ENCODE measurements at regions not wholly inside any gene's neighbourhood (a gene's known extent, or its start where the extent isn't known, plus 50 kb on each side); places are given as distances from the start of the nearest gene placed in this dataset.

DNA sequence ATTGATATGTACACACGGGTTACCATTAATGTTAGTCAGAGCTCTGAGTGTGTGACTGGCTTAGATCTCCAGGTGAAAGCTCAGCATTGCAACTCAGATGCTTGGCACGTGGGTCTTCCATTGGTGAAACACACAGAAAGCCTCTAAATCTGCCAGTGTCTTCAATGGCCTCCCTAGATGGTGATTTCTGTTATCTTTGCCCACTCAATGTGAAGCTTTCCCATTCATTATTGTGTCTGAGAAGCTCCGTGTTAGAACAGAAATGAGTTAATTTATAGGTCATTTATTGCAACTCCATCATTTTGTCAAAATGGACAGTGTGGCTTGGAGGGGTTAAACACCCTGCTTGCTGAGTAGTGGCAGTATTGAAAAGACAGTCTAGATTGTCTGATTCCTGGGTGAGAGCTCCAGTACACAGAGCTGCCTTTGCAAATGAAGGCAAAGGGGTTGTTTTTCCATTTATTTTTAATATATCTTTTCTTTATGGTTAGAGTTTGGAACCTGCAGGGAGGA lies 64.7 kb upstream of the GCFC2 start:
- no peaks in the 10 kb centered on the region for H3K9me3 Mint-ChIP-seq
- WGBS, 2 experiments (ENCODE audit: insufficient coverage in 1 of 2, insufficient read length in 1 of 2) = 78 to 84% methylated on average over 3 of the region's 3 CpGs
- H3K4me3 Mint-ChIP-seq = no peak overlapping the region

DNA sequence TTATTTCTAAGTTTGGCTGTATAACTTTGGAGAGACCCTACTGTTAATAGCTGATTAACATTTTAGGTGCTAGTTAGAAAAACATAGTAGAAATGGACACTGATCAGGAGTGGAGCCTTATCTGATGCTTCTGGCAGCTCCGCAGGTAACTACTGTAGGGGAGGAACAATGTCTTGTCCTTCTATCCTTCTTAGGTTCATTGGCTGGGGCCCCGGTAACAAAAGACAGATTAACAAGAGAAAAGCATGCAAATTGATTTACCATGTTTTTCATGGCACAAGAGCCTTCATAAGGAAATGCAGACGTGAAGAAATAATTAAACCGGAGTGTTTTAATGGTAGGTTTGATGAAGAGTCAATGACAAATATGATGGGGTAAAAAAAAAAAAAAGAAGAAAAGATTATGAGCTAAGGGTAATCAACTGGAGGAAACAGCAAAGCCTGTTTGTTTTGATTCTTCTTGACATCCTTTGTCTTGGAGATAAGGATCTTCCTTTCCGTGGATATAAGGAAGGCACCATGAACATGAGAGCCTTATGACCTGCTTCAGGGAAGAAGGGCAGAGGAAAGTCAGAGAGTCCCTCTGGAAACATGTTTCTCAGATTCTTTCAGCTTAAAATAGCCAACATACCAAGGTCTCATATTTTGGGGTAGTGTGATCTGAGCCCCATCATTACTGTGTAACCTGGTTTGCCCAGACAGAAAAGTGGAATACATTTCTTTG lies 62.4 kb upstream of the GCFC2 start:
- TF ChIP-seq, protein P1, sequence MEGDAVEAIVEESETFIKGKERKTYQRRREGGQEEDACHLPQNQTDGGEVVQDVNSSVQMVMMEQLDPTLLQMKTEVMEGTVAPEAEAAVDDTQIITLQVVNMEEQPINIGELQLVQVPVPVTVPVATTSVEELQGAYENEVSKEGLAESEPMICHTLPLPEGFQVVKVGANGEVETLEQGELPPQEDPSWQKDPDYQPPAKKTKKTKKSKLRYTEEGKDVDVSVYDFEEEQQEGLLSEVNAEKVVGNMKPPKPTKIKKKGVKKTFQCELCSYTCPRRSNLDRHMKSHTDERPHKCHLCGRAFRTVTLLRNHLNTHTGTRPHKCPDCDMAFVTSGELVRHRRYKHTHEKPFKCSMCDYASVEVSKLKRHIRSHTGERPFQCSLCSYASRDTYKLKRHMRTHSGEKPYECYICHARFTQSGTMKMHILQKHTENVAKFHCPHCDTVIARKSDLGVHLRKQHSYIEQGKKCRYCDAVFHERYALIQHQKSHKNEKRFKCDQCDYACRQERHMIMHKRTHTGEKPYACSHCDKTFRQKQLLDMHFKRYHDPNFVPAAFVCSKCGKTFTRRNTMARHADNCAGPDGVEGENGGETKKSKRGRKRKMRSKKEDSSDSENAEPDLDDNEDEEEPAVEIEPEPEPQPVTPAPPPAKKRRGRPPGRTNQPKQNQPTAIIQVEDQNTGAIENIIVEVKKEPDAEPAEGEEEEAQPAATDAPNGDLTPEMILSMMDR (conservative IDR thresholded peaks at IDR 0.05) = no peak
- no peaks in the 10 kb centered on the region for H3K9me3 Mint-ChIP-seq
- Histone ChIP-seq H3K4me3 (ENCODE audit: low read length) (no peak overlapping the region), H3K9ac (ENCODE audit: extremely low read depth, low read length, poor library complexity, severe bottlenecking) (no peak overlapping the region), H3K9me3 (ENCODE audit: control insufficient read depth, low read length) (no peaks in the 10 kb centered on the region), H3K4me1 (ENCODE audit: control insufficient read depth, insufficient read depth, low read length) (no peaks in the 10 kb centered on the region), H3K36me3 (ENCODE audit: control insufficient read depth, insufficient read depth, low read length) (no peaks in the 10 kb centered on the region), H3K27me3 (ENCODE audit: control insufficient read depth, insufficient read depth, low read length, poor library complexity, severe bottlenecking) (no peaks in the 10 kb centered on the region), H3K27ac (ENCODE audit: low read depth, low read length) (no peak overlapping the region)
- no peaks in the 10 kb centered on the region for H3K27me3 Mint-ChIP-seq (ENCODE audit: insufficient read depth)
- DNase-seq = peak; percentile 51
- 28 to 38% methylated on average over 4 to 5 of the region's 5 CpGs for WGBS, 2 experiments (ENCODE audit: insufficient coverage in 1 of 2, insufficient read length in 1 of 2)
- H3K36me3 Mint-ChIP-seq (ENCODE audit: low read depth) = no peaks in the 10 kb centered on the region
- H3K27ac Mint-ChIP-seq = peak overlapping the region; percentile 33
- H3K4me3 Mint-ChIP-seq = no peak overlapping the region
- H3K4me1 Mint-ChIP-seq = peaks cover 13% of the 10 kb centered on the region

More for the DNA sequence above, 64.7 kb upstream of the GCFC2 start:
- H3K36me3 ChIP-seq (ENCODE audit: control insufficient read depth, insufficient read depth, low read length) = no peaks in the 10 kb centered on the region
- no peaks in the 10 kb centered on the region for H3K9me3 ChIP-seq (ENCODE audit: control insufficient read depth, low read length)
- TF ChIP-seq, protein P1 (conservative IDR thresholded peaks at IDR 0.05) = no peak
- H3K4me3 ChIP-seq (ENCODE audit: low read length) = no peak overlapping the region
- no peak overlapping the region for H3K27ac ChIP-seq (ENCODE audit: low read depth, low read length)
- DNase-seq = no peak
- H3K27me3 Mint-ChIP-seq (ENCODE audit: insufficient read depth) = no peaks in the 10 kb centered on the region
- no peaks in the 10 kb centered on the region for H3K36me3 Mint-ChIP-seq (ENCODE audit: low read depth)
- H3K4me1 Mint-ChIP-seq = peaks cover 13% of the 10 kb centered on the region
- no peaks in the 10 kb centered on the region for H3K4me1 ChIP-seq (ENCODE audit: control insufficient read depth, insufficient read depth, low read length)
- H3K27me3 ChIP-seq (ENCODE audit: control insufficient read depth, insufficient read depth, low read length, poor library complexity, severe bottlenecking) = no peaks in the 10 kb centered on the region
- no peak overlapping the region for H3K9ac ChIP-seq (ENCODE audit: extremely low read depth, low read length, poor library complexity, severe bottlenecking)
- no peak overlapping the region for H3K27ac Mint-ChIP-seq

DNA sequence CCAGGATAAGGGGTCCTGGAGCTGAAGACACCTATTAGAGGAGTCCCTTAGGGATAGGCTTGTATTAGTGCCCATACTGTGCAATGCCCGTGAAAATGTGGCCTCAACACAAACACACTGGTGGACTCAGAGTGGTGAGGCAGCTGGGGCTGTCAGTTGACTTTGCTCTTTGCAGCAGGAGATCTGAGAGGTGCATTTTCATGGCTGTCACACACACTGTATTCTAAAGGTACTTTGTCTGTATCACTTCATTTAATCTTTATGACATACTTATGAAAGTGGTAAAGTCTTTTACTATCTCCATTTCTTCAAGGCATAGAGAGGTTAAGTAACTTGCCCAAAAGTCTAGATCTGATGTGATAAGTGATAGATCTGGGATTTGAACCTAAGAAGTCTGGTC lies 55.1 kb upstream of the GCFC2 start:
- H3K4me1 Mint-ChIP-seq = no peaks in the 10 kb centered on the region
- H3K4me1 ChIP-seq (ENCODE audit: control insufficient read depth, insufficient read depth, low read length) = no peaks in the 10 kb centered on the region
- 97 to 100% methylated on average over 1 of the region's 1 CpG for WGBS, 2 experiments (ENCODE audit: insufficient coverage in 1 of 2, insufficient read length in 1 of 2)
- no peaks in the 10 kb centered on the region for H3K36me3 ChIP-seq (ENCODE audit: control insufficient read depth, insufficient read depth, low read length)
- H3K9me3 Mint-ChIP-seq = no peaks in the 10 kb centered on the region
- no peak overlapping the region for H3K27ac Mint-ChIP-seq
- H3K27ac ChIP-seq (ENCODE audit: low read depth, low read length) = no peak overlapping the region
- H3K9ac ChIP-seq (ENCODE audit: extremely low read depth, low read length, poor library complexity, severe bottlenecking) = no peak overlapping the region
- H3K4me3 ChIP-seq (ENCODE audit: low read length) = no peak overlapping the region
- TF ChIP-seq, protein P1 (conservative IDR thresholded peaks at IDR 0.05) = no peak
- no peak for DNase-seq
- no peaks in the 10 kb centered on the region for H3K9me3 ChIP-seq (ENCODE audit: control insufficient read depth, low read length)
- H3K27me3 ChIP-seq (ENCODE audit: control insufficient read depth, insufficient read depth, low read length, poor library complexity, severe bottlenecking) = no peaks in the 10 kb centered on the region
- H3K4me3 Mint-ChIP-seq = no peak overlapping the region
- no peaks in the 10 kb centered on the region for H3K36me3 Mint-ChIP-seq (ENCODE audit: low read depth)
- H3K27me3 Mint-ChIP-seq (ENCODE audit: insufficient read depth) = peaks cover 5% of the 10 kb centered on the region
